ENCODE measurements at regions not wholly inside any gene's neighbourhood (a gene's known extent, or its start where the extent isn't known, plus 50 kb on each side); places are given as distances from the start of the nearest gene placed in this dataset.

DNA sequence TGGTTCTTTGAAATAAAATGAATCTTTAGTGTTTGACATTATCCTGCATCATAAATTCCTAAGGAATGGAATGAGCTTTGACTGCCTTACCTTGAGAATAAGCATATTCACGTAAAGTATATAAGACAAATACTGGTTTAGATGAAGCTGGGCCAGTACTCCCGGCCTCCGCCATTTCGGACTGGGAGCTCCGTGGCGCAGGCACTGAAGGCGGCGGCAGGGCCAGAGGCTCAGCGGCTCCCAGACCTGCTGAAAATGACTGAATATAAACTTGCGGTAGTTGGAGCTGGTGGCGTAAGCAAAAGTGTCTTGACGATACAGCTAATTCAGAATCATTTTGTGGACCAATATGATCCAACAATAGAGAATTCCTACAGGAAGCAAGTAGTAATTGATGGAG, 76.2 kb upstream of the FAM83B start:
- TF ChIP-seq CTCF (IDR thresholded peaks at IDR 0.05), result no peak
- no peak for TF ChIP-seq POLR2A (IDR thresholded peaks at IDR 0.05)

Data from body of pancreas (tissue), 4 donors.